Lower leg skin (tissue), 3 donors: ENCODE measurements at regions not wholly inside any gene's neighbourhood (a gene's known extent, or its start where the extent isn't known, plus 50 kb on each side); places are given as distances from the start of the nearest gene placed in this dataset.

Source experiments
- CTCF ChIP-seq, 3 donors: fragments of 450-650 bp; IDR thresholded peaks; one replicate each; pipeline ENCODE4 v1.5.1; 2016; ENCODE audit warnings: antibody characterized with exemption in 3 of 3, mild to moderate bottlenecking in 3 of 3, moderate library complexity in 2 of 3
- POLR2A ChIP-seq, 2 donors: fragments of 450-650 bp; IDR thresholded peaks; one replicate each; pipeline ENCODE4 v1.6.1; 2016 to 2017; ENCODE audit warnings: antibody characterized with exemption in 2 of 2, mild to moderate bottlenecking in 1 of 2, moderate library complexity in 1 of 2

DNA sequence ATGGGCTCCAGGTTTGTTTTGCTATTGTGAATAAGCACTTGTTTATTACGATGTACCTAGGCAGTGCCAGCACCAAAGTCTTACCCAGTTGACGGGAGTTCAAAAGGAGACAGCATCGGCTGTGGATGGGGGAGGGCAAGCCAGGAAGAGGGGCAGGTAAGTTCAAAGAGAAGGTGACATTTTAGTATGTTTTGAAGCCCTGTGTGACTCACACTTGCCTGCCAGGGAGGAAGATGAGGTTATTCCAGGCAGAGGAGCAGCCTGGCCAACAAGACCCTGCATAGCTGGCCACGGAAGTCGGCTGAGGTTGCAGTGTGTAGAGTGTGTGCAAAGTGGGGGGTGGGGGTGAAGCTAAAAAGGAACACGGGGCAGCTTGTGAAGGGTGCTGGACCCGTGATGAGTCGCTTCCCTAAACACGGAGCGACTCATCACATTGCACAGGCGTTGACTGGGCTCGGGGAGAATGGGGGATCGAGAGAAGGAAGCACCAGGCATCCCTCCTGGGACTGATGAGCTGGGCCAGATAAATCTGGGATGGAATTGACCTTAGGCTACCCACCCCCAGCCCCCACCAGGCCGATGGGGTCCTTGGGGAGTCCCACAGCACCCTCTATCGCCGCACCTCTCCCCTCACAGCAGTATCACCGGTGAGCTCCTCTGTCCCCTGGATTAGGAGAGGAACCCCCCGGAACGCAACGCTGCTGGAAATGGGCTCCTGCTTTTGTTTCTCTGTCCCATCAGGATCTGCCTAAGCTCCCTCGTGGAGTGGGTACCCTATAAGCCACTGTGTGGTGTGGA lies 97.9 kb upstream of the IKZF1 start:
- no peak for TF ChIP-seq POLR2A (IDR thresholded peaks at IDR 0.05)
- no peak for TF ChIP-seq CTCF (IDR thresholded peaks at IDR 0.05)
